Neural crest cell (in vitro differentiated cells): ENCODE measurements at regions not wholly inside any gene's neighbourhood (a gene's known extent, or its start where the extent isn't known, plus 50 kb on each side); places are given as distances from the start of the nearest gene placed in this dataset.

ENCODE experiments used
- DNase-seq: peaks from one replicate; pipeline ENCODE4 v3.0.0; 2021; ENCODE audit warnings: low read depth, mixed read lengths, low spot score
- H3K27ac Mint-ChIP-seq: one replicate; pipeline ENCODE4 v1.8.0; 2021; ENCODE audit warnings: mild to moderate bottlenecking, mixed read lengths; ENCODE audit not compliant: unreplicated experiment
- H3K27me3 Mint-ChIP-seq: 2 replicates; pipeline ENCODE4 v1.8.0; 2021; ENCODE audit warnings: low read depth, mild to moderate bottlenecking, mixed read lengths
- H3K36me3 Mint-ChIP-seq: 2 replicates; pipeline ENCODE4 v1.8.0; 2021; ENCODE audit warnings: low read depth, mild to moderate bottlenecking, mixed read lengths
- H3K4me1 Mint-ChIP-seq: 2 replicates; pipeline ENCODE4 v1.8.0; 2021; ENCODE audit warnings: mixed read lengths
- H3K4me3 Mint-ChIP-seq: one replicate; pipeline ENCODE4 v1.8.0; 2021; ENCODE audit warnings: mild to moderate bottlenecking, mixed read lengths
- H3K9me3 Mint-ChIP-seq: 2 replicates; pipeline ENCODE4 v1.8.0; 2021; ENCODE audit warnings: mixed read lengths
- TF ChIP-seq, protein P1 (sequence below): fragments of 200-600 bp; sonication (generic); conservative IDR thresholded peaks from 2 replicates; pipeline ENCODE4 v1.5.0; 2021; ENCODE audit warnings: antibody characterized with exemption, mild to moderate bottlenecking

DNA sequence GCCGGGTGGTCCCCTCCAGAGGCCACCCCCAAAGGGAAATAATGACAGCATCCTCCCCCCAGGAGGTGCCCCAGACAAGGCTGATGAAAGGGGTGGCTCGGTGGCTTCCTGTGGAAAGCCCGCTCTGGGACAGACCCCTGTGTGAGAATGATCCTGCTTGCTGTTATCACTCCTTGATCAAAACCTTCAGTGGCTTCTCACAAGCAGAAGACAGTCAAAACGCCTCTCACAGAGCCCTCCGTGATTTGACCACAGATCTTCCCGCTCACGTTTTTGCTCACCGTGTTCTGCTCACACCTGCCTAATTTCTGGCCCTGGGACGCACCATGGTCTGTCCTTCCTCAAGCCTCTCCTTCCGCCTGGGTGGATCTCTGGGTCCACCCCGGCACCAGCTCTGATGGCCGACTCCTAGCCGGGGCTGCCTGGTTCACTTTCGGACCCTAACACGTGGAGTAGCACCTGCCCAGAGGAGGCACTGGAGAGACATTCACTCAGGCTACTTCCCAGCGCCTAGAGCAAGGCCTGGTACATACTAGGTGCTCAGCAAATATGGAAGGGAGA, 210.4 kb downstream of the ANKRD60 start:
- no peak for DNase-seq
- peaks cover 27% of the 10 kb centered on the region for H3K27me3 Mint-ChIP-seq
- peaks cover 2% of the 10 kb centered on the region for H3K9me3 Mint-ChIP-seq
- peaks cover 27% of the 10 kb centered on the region for H3K4me1 Mint-ChIP-seq
- H3K36me3 Mint-ChIP-seq: no peaks in the 10 kb centered on the region
- TF ChIP-seq, protein P1, sequence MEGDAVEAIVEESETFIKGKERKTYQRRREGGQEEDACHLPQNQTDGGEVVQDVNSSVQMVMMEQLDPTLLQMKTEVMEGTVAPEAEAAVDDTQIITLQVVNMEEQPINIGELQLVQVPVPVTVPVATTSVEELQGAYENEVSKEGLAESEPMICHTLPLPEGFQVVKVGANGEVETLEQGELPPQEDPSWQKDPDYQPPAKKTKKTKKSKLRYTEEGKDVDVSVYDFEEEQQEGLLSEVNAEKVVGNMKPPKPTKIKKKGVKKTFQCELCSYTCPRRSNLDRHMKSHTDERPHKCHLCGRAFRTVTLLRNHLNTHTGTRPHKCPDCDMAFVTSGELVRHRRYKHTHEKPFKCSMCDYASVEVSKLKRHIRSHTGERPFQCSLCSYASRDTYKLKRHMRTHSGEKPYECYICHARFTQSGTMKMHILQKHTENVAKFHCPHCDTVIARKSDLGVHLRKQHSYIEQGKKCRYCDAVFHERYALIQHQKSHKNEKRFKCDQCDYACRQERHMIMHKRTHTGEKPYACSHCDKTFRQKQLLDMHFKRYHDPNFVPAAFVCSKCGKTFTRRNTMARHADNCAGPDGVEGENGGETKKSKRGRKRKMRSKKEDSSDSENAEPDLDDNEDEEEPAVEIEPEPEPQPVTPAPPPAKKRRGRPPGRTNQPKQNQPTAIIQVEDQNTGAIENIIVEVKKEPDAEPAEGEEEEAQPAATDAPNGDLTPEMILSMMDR: no peak
- H3K4me3 Mint-ChIP-seq: no peak overlapping the region
- no peak overlapping the region for H3K27ac Mint-ChIP-seq

DNA sequence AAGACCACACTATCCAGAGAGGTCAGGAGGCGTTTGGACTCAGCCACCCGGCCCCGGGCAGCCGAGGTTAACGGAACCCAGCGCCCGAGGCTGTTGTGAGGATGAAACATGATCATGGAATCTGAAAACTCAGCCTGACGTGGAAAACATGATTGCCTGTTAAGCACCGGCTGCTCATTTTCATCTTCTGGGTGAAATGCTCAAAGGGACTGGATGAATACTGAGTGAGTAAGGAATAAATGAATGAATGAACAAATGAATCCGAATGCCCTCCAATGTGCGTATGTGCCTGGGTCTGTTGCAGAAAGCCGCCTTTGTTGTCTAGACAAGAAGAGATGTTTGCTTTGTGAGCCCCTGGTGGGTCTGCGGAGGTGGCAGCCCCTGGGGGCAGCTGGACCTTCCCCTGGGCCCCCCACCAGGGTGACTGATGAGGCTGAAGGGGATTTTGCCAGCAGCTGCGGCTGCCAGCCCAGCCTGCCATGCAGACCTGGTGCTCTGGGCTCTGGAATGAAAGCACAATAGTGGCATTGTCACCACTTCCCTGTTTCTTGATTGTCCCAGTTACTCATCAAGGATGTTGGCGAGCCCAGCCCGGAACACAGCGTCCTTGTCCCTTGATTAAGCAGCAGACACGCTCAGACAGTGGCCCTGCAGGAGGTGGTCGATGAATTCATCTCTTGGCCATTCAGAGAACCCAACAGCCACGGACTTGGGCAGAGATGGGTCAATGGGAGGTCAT, 211.1 kb downstream of the ANKRD60 start:
- H3K4me1 Mint-ChIP-seq: peaks cover 30% of the 10 kb centered on the region
- H3K27ac Mint-ChIP-seq: no peak overlapping the region
- TF ChIP-seq, protein P1: no peak
- no peak overlapping the region for H3K4me3 Mint-ChIP-seq
- no peaks in the 10 kb centered on the region for H3K36me3 Mint-ChIP-seq
- H3K9me3 Mint-ChIP-seq: peaks cover 2% of the 10 kb centered on the region
- H3K27me3 Mint-ChIP-seq: peaks cover 29% of the 10 kb centered on the region
- DNase-seq: peak; percentile 16

DNA sequence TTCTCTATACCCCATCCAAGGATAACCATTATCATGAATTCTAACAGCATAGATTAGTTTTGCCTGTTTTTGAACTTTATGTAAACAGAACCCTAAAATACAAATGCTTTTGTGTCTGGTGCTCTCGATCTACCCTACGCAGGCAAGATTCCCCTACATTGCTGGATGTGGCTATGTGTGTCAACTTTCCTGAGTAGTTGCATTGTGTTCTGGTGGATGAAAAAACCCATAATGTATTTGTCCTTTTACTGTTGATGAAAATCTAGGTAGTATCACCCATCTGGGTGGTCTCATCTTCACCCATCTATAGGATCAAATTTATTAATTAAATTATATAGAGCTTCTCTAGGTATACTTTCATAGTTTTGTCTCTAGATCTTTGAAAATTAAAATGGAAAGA, 211.7 kb downstream of the ANKRD60 start:
- H3K9me3 Mint-ChIP-seq: peaks cover 2% of the 10 kb centered on the region
- no peak overlapping the region for H3K27ac Mint-ChIP-seq
- TF ChIP-seq, protein P1: no peak
- H3K4me1 Mint-ChIP-seq: peaks cover 35% of the 10 kb centered on the region
- H3K36me3 Mint-ChIP-seq: no peaks in the 10 kb centered on the region
- H3K27me3 Mint-ChIP-seq: peaks cover 31% of the 10 kb centered on the region
- no peak overlapping the region for H3K4me3 Mint-ChIP-seq
- DNase-seq: no peak

DNA sequence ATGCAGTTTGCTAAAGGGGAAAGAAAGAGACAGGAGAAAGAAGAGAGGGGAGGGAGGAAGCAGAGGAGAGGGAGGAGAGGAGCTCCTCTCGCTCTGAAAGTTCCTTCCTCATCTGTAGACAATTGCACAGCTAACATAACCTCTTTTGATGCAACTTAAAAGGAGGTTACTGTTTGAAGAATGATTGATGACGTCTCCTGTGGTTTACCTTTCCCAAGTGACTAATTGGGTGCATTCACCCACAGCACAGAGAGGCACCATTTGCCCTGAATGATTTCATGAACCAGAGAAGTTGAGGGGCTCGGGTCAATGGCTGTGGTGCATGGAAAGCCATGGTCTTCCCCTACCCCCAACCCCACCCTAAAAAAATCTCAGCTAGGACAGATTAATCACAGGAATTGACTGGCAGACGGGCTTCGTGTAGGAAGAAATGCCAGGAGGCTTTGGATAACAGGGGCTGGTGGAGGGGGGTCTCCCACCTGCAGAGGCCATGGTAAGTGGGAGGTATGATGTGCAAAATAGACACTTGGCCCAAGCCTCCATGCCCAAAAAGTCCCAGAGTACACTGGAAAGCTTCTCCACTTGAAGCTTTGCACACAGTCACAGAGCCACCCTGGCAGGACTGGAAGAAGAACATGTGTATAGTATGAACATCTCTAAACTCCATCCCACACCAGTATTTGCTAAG, 213.7 kb downstream of the ANKRD60 start:
- peaks cover 33% of the 10 kb centered on the region for H3K4me1 Mint-ChIP-seq
- H3K27me3 Mint-ChIP-seq: peaks cover 30% of the 10 kb centered on the region
- H3K4me3 Mint-ChIP-seq: no peak overlapping the region
- no peaks in the 10 kb centered on the region for H3K36me3 Mint-ChIP-seq
- no peak overlapping the region for H3K27ac Mint-ChIP-seq
- TF ChIP-seq, protein P1: no peak
- no peak for DNase-seq
- peaks cover 2% of the 10 kb centered on the region for H3K9me3 Mint-ChIP-seq

DNA sequence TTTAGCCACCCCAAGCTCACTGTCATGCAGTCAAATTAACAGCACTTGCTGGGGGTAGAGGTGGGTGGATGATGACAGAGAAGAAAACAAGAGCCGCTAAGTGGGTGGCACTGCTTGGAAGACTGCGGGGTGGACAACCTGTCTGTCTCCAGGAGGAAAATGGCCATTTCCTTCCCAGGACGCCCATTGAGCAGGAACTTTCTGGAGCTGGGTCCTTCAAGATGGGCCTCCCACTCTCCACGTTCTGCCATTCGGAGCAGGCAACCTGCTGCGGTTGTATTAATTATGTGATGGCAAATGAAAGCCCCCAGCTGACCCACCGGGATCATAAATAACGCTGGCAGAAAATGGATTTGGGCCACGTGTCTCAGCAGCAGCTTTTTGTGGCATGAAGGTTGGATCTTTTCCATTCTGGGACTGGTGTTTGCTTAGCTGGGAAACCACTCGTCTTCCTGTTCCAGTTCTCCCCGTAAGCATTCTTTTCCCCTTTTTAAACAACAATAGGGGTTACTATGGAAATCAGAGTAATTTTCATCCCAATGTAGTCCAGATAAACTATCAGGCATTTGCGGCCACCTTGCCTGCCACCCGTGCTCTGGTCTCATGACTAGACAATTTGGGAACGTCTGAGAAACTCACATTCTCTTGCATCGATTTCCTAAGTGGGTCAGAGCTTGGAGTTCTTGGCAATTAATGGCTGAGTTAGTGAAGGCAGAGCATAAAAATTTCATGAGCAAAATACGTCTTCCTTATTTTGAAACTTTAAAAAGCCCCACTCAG, 215.5 kb downstream of the ANKRD60 start:
- Mint-ChIP-seq H3K27ac (no peak overlapping the region), H3K9me3 (peaks cover 2% of the 10 kb centered on the region), H3K36me3 (no peaks in the 10 kb centered on the region), H3K27me3 (peaks cover 30% of the 10 kb centered on the region), H3K4me1 (peaks cover 27% of the 10 kb centered on the region), H3K4me3 (no peak overlapping the region)
- DNase-seq: no peak
- TF ChIP-seq, protein P1: no peak
